ENCODE measurements at regions not wholly inside any gene's neighbourhood (a gene's known extent, or its start where the extent isn't known, plus 50 kb on each side); places are given as distances from the start of the nearest gene placed in this dataset.

DNA sequence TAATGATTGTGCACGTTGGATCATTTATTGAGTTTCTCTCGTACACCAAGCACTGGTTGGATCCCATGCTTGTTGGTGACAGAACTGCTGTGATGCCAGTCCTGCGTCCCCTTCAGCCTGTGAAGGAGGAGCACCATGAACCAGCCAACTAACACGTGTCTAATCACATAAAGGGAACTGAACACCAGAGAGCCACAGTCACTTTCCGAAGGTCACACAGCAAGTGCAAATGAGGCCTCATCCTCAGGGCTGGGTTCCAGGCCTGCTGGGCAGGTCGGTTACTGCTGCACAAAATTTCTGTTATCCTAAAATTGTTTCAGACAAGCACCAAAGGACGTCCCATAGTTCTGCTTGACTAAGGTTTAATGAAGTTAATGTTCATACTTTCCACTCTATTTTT is 332.0 kb upstream of the ZNF32 start:
- TF ChIP-seq POLR2A (IDR thresholded peaks at IDR 0.05; ENCODE audit: low read depth) (no peak), EP300 (IDR thresholded peaks at IDR 0.05) (no peak), POLR2AphosphoS5 (IDR thresholded peaks at IDR 0.05) (no peak)
- TF ChIP-seq, protein P1, sequence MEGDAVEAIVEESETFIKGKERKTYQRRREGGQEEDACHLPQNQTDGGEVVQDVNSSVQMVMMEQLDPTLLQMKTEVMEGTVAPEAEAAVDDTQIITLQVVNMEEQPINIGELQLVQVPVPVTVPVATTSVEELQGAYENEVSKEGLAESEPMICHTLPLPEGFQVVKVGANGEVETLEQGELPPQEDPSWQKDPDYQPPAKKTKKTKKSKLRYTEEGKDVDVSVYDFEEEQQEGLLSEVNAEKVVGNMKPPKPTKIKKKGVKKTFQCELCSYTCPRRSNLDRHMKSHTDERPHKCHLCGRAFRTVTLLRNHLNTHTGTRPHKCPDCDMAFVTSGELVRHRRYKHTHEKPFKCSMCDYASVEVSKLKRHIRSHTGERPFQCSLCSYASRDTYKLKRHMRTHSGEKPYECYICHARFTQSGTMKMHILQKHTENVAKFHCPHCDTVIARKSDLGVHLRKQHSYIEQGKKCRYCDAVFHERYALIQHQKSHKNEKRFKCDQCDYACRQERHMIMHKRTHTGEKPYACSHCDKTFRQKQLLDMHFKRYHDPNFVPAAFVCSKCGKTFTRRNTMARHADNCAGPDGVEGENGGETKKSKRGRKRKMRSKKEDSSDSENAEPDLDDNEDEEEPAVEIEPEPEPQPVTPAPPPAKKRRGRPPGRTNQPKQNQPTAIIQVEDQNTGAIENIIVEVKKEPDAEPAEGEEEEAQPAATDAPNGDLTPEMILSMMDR (IDR thresholded peaks at IDR 0.05) = no peak
